Upper lobe of left lung (tissue), 4 donors: ENCODE measurements at regions not wholly inside any gene's neighbourhood (a gene's known extent, or its start where the extent isn't known, plus 50 kb on each side); places are given as distances from the start of the nearest gene placed in this dataset.

ENCODE experiments used
- EP300 ChIP-seq, 4 donors: sonication (generic); formaldehyde crosslinking; IDR thresholded peaks; one replicate each; pipeline ENCODE4 v1.5.1; 2017; ENCODE audit warnings: antibody characterized with exemption in 4 of 4, control low read depth in 2 of 4
- POLR2A ChIP-seq, 4 donors: fragments of 450-650 bp; IDR thresholded peaks; one replicate each; pipeline ENCODE4 v1.5.1; 2016 to 2017; ENCODE audit warnings: antibody characterized with exemption in 4 of 4, mild to moderate bottlenecking in 2 of 4
- POLR2AphosphoS5 ChIP-seq, 2 donors: sonication (generic); formaldehyde crosslinking; IDR thresholded peaks; one replicate each; pipeline ENCODE4 v1.5.1; 2017; ENCODE audit warnings: antibody characterized with exemption in 2 of 2
- TF ChIP-seq, protein P1 (sequence below), 6 experiments: fragments of 450-650 bp in 4 of 6; fragments of 200-600 bp in 2 of 6; sonication (generic) in 2 of 6; IDR thresholded peaks; one replicate each; pipeline ENCODE4 v1.5.1; 2016 to 2019; ENCODE audit warnings: antibody characterized with exemption in 6 of 6

- TF ChIP-seq, protein P1, sequence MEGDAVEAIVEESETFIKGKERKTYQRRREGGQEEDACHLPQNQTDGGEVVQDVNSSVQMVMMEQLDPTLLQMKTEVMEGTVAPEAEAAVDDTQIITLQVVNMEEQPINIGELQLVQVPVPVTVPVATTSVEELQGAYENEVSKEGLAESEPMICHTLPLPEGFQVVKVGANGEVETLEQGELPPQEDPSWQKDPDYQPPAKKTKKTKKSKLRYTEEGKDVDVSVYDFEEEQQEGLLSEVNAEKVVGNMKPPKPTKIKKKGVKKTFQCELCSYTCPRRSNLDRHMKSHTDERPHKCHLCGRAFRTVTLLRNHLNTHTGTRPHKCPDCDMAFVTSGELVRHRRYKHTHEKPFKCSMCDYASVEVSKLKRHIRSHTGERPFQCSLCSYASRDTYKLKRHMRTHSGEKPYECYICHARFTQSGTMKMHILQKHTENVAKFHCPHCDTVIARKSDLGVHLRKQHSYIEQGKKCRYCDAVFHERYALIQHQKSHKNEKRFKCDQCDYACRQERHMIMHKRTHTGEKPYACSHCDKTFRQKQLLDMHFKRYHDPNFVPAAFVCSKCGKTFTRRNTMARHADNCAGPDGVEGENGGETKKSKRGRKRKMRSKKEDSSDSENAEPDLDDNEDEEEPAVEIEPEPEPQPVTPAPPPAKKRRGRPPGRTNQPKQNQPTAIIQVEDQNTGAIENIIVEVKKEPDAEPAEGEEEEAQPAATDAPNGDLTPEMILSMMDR (IDR thresholded peaks at IDR 0.05): no peak
- TF ChIP-seq POLR2A (IDR thresholded peaks at IDR 0.05): no peak
- TF ChIP-seq POLR2AphosphoS5 (IDR thresholded peaks at IDR 0.05): no peak
- TF ChIP-seq EP300 (IDR thresholded peaks at IDR 0.05): no peak
Measured at GRCh38 chr3:124391774-124392173, 338.5 kb upstream of the UMPS start.
